Bone marrow (tissue), 2 donors: ENCODE measurements at regions not wholly inside any gene's neighbourhood (a gene's known extent, or its start where the extent isn't known, plus 50 kb on each side); places are given as distances from the start of the nearest gene placed in this dataset.

Experiments
- DNase-seq, 2 donors: peaks; one replicate each; lab custom pipeline; 2025; lab: John Stamatoyannopoulos, UW

DNA sequence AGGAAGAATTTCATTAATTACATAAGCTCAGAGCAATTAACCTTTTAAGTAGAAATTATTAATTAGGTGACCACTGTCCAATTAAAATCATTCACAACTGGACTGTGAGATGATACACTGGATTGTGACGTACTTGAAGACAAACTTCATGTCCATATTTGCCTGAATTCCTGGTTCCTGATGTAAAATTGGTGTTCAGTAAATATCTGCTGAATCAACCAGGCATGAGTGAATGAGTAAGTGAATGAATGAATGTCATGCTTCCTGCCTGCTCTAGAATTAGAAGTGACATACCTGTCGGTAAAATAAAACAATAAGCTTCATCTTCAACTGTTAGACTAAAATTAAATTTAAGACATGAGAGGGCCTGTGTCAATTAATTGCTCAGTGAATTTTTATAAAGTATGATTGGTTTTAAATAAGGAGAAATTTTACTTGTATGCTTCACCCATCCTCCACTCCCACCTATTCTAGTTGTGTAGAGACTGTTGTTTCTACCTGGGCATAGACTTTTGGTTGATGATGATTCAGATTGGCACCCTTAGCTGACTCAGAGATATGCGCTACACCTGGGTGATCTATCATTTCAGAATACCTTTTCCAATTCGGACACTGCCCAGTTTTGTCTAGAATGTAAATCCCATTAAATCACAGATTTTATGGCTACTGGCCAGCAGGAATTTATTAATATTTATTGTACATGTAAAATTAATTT lies 56.9 kb upstream of the PTGS2 start:
- DNase-seq, result no peak

DNA sequence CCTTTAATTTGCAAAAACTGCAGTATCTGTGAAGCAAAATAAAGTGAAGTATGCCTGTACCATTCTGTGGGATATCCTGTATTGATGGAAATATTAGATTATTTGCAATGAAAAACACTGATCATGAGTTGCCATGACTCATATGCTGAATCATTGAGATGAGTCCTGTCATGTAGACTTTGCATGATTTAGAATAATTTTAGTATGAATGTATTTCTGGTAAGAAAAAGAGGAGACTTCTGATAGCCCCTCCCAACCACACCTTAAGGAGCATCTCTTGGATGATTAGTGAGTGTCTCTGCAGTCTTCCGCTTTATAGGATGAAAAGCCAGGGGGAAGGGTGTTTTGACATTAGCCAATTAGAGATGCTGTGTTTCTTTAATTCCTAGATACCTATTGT lies 55.2 kb upstream of the PTGS2 start:
- no peak for DNase-seq

DNA sequence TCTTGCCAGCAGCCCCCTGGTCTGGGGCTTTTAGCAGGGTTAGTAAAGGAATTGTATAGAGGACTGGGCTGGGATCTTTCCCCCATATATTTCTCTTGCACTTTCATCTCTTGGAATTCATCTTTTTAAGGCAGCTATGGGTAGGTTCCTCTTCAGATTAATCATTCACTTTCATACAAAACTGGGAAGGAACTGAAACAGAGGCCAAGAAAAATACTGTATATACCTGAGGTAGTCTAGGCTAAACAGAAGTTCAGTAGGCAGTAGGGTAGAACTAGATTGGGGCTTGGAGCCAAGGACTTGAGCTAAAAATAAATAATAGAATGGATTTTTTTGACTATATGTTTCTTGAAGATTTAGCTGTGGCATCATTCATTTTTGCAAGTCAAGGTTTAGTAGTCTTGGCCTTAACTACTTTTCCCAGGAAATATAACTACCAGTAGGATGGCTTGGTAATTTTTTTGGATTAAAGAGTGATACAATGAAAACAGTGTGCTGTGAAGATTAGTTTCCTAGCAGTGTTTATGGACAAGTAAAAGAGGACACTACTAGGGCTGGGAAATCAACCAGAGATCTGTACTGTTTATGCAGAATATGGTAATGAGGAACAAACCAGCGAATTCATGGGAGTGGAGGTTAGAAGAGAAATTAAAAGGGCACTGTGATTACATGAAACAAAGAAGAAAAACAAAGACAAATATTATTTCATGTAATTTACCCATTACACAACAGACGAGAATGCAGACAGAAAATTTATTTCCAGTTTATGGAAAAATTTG lies 50.9 kb upstream of the PTGS2 start:
- no peak for DNase-seq
